Gastroesophageal sphincter (tissue), 4 donors: ENCODE measurements at regions not wholly inside any gene's neighbourhood (a gene's known extent, or its start where the extent isn't known, plus 50 kb on each side); places are given as distances from the start of the nearest gene placed in this dataset.

ENCODE experiments used
- ATAC-seq: fragments of 150-250 bp; one replicate; pipeline ENCODE4 v1.9.1; 2016; ENCODE audit warnings: mild to moderate bottlenecking, moderate library complexity
- H3K27ac ChIP-seq, 4 donors: fragments of 200-600 bp; sonication (generic) in 3 of 4; 1 replicate in 3 of 4; 2 replicates in 1 of 4; pipeline ENCODE4 v1.5.1; 2016 to 2019
- H3K27me3 ChIP-seq: fragments of 200-600 bp; sonication (generic); one replicate; pipeline ENCODE4 v1.5.1; 2019
- H3K36me3 ChIP-seq, 2 donors: fragments of 200-600 bp; sonication (generic); one replicate each; pipeline ENCODE4 v1.5.1; 2019; ENCODE audit warnings: control low read depth in 1 of 2
- H3K4me1 ChIP-seq, 3 donors: fragments of 200-600 bp; sonication (generic); 1 replicate in 2 of 3; 2 replicates in 1 of 3; pipeline ENCODE4 v1.5.1; 2016 to 2019; ENCODE audit warnings: control low read depth in 2 of 3
- H3K4me3 ChIP-seq, 2 donors: fragments of 200-600 bp; sonication (generic); one replicate each; pipeline ENCODE4 v1.5.1; 2019; ENCODE audit warnings: mild to moderate bottlenecking in 1 of 2, moderate library complexity in 1 of 2
- H3K9me3 ChIP-seq, 3 donors: fragments of 200-600 bp; sonication (generic); one replicate each; pipeline ENCODE4 v1.5.1; 2017 to 2019; ENCODE audit warnings: control low read depth in 2 of 3
- EP300 ChIP-seq: sonication (generic); formaldehyde crosslinking; IDR thresholded peaks from one replicate; pipeline ENCODE4 v1.6.1; 2017; ENCODE audit warnings: antibody characterized with exemption, mild to moderate bottlenecking
- POLR2A ChIP-seq, 2 donors: fragments of 450-650 bp; IDR thresholded peaks; one replicate each; pipeline ENCODE4 v1.6.1; 2017; ENCODE audit warnings: antibody characterized with exemption in 2 of 2, mild to moderate bottlenecking in 2 of 2, moderate library complexity in 1 of 2
- POLR2AphosphoS5 ChIP-seq: sonication (generic); formaldehyde crosslinking; IDR thresholded peaks from one replicate; pipeline ENCODE4 v1.6.1; 2017; ENCODE audit warnings: antibody characterized with exemption
- WGBS, 2 donors: methylation state at CpG; one replicate each; pipeline ENCODE4 v1.1.5; 2018; ENCODE audit warnings: low coverage in 1 of 2; 5-methylcytosine and 5-hydroxymethylcytosine counted together
- TF ChIP-seq, protein P1 (sequence below), 4 experiments: fragments of 200-600 bp in 2 of 4; fragments of 450-650 bp in 2 of 4; sonication (generic) in 1 of 4; IDR thresholded peaks; one replicate each; pipeline ENCODE4 v1.5.1; 2017 to 2019; ENCODE audit warnings: antibody characterized with exemption in 4 of 4, mild to moderate bottlenecking in 2 of 4, moderate library complexity in 2 of 4

DNA sequence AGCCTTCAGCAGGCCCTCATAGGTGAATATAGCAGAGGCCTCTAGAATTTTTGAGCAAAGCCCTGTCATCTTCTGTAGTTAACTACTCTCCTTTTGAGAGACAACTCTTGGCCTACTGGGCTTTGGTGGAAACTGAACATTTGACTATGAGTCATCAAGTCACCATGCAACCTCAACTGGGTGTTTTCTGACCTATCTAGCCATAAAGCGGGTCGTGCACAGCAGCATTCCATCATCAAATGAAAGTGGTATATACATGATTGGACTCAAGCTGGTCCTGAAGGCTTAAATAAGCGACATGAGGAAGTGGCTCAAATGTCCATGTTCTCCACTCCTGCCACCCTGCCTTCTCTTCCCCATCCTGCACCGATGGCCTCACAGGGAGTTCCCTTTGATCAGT lies 1115.5 kb downstream of the TAF11L14 start:
- H3K27ac ChIP-seq, result no peak overlapping the region
- H3K36me3 ChIP-seq, result no peaks in the 10 kb centered on the region
- H3K9me3 ChIP-seq, result peaks cover 0 to 7% (median 0%) of the 10 kb centered on the region in 3 donors
- no peaks in the 10 kb centered on the region for H3K4me1 ChIP-seq
- no peak for ATAC-seq
- 70% methylated on average over 2 to 3 of the region's 4 CpGs for WGBS, 2 donors
- no peaks in the 10 kb centered on the region for H3K27me3 ChIP-seq
- TF ChIP-seq, protein P1, sequence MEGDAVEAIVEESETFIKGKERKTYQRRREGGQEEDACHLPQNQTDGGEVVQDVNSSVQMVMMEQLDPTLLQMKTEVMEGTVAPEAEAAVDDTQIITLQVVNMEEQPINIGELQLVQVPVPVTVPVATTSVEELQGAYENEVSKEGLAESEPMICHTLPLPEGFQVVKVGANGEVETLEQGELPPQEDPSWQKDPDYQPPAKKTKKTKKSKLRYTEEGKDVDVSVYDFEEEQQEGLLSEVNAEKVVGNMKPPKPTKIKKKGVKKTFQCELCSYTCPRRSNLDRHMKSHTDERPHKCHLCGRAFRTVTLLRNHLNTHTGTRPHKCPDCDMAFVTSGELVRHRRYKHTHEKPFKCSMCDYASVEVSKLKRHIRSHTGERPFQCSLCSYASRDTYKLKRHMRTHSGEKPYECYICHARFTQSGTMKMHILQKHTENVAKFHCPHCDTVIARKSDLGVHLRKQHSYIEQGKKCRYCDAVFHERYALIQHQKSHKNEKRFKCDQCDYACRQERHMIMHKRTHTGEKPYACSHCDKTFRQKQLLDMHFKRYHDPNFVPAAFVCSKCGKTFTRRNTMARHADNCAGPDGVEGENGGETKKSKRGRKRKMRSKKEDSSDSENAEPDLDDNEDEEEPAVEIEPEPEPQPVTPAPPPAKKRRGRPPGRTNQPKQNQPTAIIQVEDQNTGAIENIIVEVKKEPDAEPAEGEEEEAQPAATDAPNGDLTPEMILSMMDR (IDR thresholded peaks at IDR 0.05), result no peak
- TF ChIP-seq EP300 (no peak), POLR2A (IDR thresholded peaks at IDR 0.05) (no peak), POLR2AphosphoS5 (no peak)
- no peak overlapping the region for H3K4me3 ChIP-seq

DNA sequence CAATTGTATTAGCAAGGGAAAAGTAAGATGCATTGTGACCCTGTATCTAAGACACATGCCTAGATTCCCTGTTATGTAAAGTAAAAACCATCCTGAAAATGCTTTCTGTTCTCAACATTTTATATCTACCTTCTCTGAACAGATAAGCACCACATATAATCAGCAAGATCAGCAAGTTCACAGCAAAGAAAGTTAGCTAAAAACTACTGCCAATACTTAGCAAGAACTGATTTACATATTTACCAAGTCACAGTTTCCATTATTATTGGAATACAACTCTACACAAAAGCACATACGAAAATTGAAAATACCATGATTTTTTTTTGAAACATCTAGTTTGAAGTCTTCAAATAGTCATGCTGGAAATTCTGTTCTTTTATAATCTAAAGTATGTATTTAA lies 1118.1 kb downstream of the TAF11L14 start:
- Histone ChIP-seq H3K36me3 (no peaks in the 10 kb centered on the region), H3K27ac (no peak overlapping the region), H3K9me3 (peaks cover 0 to 7% (median 0%) of the 10 kb centered on the region in 3 donors), H3K4me3 (no peak overlapping the region), H3K27me3 (no peaks in the 10 kb centered on the region), H3K4me1 (no peaks in the 10 kb centered on the region)
- TF ChIP-seq POLR2A (IDR thresholded peaks at IDR 0.05) (no peak), EP300 (no peak), POLR2AphosphoS5 (no peak)
- TF ChIP-seq, protein P1 (IDR thresholded peaks at IDR 0.05), result no peak
- ATAC-seq, result no peak
- 44 to 82% methylated on average over 1 of the region's 1 CpG for WGBS, 2 donors

GRCh38 chr5:18754201-18754600 lies 1119.9 kb downstream of the TAF11L14 start:
- no peaks in the 10 kb centered on the region for H3K36me3 ChIP-seq
- H3K4me3 ChIP-seq, result no peak overlapping the region
- peaks cover 0 to 7% (median 0%) of the 10 kb centered on the region in 3 donors for H3K9me3 ChIP-seq
- no peak overlapping the region for H3K27ac ChIP-seq
- 90 to 95% methylated on average over 2 to 3 of the region's 3 CpGs for WGBS, 2 donors
- H3K27me3 ChIP-seq, result no peaks in the 10 kb centered on the region
- TF ChIP-seq POLR2A (IDR thresholded peaks at IDR 0.05) (no peak), EP300 (no peak), POLR2AphosphoS5 (no peak)
- no peak for ATAC-seq
- no peaks in the 10 kb centered on the region for H3K4me1 ChIP-seq

DNA sequence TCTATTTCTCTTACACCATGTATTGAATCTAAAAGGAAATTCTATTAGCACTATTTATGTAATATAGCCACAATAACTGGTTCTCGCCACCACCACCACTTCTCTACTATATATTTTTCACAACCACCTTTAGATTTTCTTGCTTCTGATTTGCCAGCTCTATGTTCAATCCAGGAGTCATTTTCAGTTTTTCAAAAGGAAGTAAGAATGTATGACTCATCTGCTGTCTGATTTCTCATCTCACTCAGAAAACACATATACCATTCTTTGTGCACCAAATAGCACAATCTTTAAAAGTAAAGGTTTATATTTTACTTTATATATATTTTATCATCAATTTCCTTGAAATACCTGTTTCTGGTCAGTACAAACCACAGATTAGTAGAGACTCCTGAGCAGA lies 1127.5 kb downstream of the TAF11L14 start:
- Histone ChIP-seq H3K4me3 (no peak overlapping the region), H3K36me3 (no peaks in the 10 kb centered on the region), H3K4me1 (no peaks in the 10 kb centered on the region), H3K9me3 (no peaks in the 10 kb centered on the region), H3K27ac (no peak overlapping the region), H3K27me3 (no peaks in the 10 kb centered on the region)
- no peak for ATAC-seq
- 88 to 89% methylated on average over 1 of the region's 1 CpG for WGBS, 2 donors
- TF ChIP-seq POLR2AphosphoS5 (no peak), POLR2A (IDR thresholded peaks at IDR 0.05) (no peak), EP300 (no peak)
- TF ChIP-seq, protein P1 (IDR thresholded peaks at IDR 0.05), result no peak

GRCh38 chr5:18764161-18764560 lies 1129.9 kb downstream of the TAF11L14 start:
- no peak for ATAC-seq
- H3K27me3 ChIP-seq, result no peaks in the 10 kb centered on the region
- H3K36me3 ChIP-seq, result no peaks in the 10 kb centered on the region
- no peak overlapping the region for H3K27ac ChIP-seq
- TF ChIP-seq POLR2A (IDR thresholded peaks at IDR 0.05) (no peak), EP300 (no peak), POLR2AphosphoS5 (no peak)
- TF ChIP-seq, protein P1 (IDR thresholded peaks at IDR 0.05), result no peak
- no peaks in the 10 kb centered on the region for H3K9me3 ChIP-seq
- no peak overlapping the region for H3K4me3 ChIP-seq
- H3K4me1 ChIP-seq, result no peaks in the 10 kb centered on the region
